Natural killer cell (primary cell): ENCODE measurements at regions not wholly inside any gene's neighbourhood (a gene's known extent, or its start where the extent isn't known, plus 50 kb on each side); places are given as distances from the start of the nearest gene placed in this dataset.

ENCODE experiments used
- ATAC-seq, 3 donors: fragments of 150-1000 bp in 2 of 3; fragments of 200-7000 bp in 1 of 3; cut with Tn5 transposase; 1 replicate in 1 of 3; 2 replicates in 2 of 3; pipeline ENCODE4 v1.10.0; 2021; ENCODE audit warnings: mild to moderate bottlenecking in 2 of 3, moderate library complexity in 2 of 3
- DNase-seq, 2 donors: peaks; one replicate each; pipeline versions ENCODE4 v3.0.0 to v3.0.0-alpha.2; 2013 to 2021; ENCODE audit warnings: mixed read lengths in 1 of 2
- H3K27ac ChIP-seq: one replicate; pipeline ENCODE4 v1.5.1; 2013; ENCODE audit warnings: mild to moderate bottlenecking, low read length
- H3K27me3 ChIP-seq: one replicate; pipeline ENCODE4 v1.6.1; 2013; ENCODE audit warnings: low read length; ENCODE audit not compliant: control insufficient read depth, insufficient read depth
- H3K36me3 ChIP-seq: one replicate; pipeline ENCODE4 v1.6.1; 2013; ENCODE audit warnings: low read length; ENCODE audit not compliant: control insufficient read depth, insufficient read depth
- H3K4me1 ChIP-seq: one replicate; pipeline ENCODE4 v1.6.1; 2013; ENCODE audit warnings: low read length; ENCODE audit not compliant: control insufficient read depth, insufficient read depth
- H3K4me3 ChIP-seq: one replicate; pipeline ENCODE4 v1.5.1; 2013; ENCODE audit warnings: low read length
- H3K9me3 ChIP-seq: one replicate; pipeline ENCODE4 v1.6.1; 2013; ENCODE audit warnings: low read length; ENCODE audit not compliant: control insufficient read depth, insufficient read depth
- H3K27ac Mint-ChIP-seq, 2 donors: one replicate each; pipeline ENCODE4 v1.8.0; 2022; ENCODE audit warnings: mild to moderate bottlenecking in 2 of 2, mixed read lengths in 2 of 2, moderate library complexity in 1 of 2
- H3K27me3 Mint-ChIP-seq, 2 donors: one replicate each; pipeline ENCODE4 v1.8.0; 2022; ENCODE audit warnings: low read depth in 2 of 2, mixed read lengths in 2 of 2
- H3K36me3 Mint-ChIP-seq: one replicate; pipeline ENCODE4 v1.8.0; 2022; ENCODE audit warnings: mixed read lengths
- H3K4me1 Mint-ChIP-seq, 2 donors: one replicate each; pipeline ENCODE4 v1.8.0; 2022; ENCODE audit warnings: mixed read lengths in 2 of 2
- H3K4me3 Mint-ChIP-seq: one replicate; pipeline ENCODE4 v1.8.0; 2022; ENCODE audit warnings: mild to moderate bottlenecking, moderate library complexity, mixed read lengths
- H3K9me3 Mint-ChIP-seq, 2 donors: one replicate each; pipeline ENCODE4 v1.8.0; 2022; ENCODE audit warnings: mixed read lengths in 2 of 2
- WGBS: methylation state at CpG from one replicate; pipeline ENCODE4 v1.1.7; 2013; ENCODE audit warnings: missing lambda C conversion rate; ENCODE audit not compliant: insufficient coverage; 5-methylcytosine and 5-hydroxymethylcytosine counted together
- intact Hi-C: fragments of 100-400 bp; cut with micrococcal nuclease; formaldehyde crosslinking; loops from one replicate; pipeline ENCODE4 v1.14.2; 2022
- TF ChIP-seq, protein P1 (sequence below): fragments of 200-600 bp; IDR thresholded peaks from one replicate; pipeline ENCODE4 v1.8.0; 2022; ENCODE audit warnings: antibody characterized with exemption

DNA sequence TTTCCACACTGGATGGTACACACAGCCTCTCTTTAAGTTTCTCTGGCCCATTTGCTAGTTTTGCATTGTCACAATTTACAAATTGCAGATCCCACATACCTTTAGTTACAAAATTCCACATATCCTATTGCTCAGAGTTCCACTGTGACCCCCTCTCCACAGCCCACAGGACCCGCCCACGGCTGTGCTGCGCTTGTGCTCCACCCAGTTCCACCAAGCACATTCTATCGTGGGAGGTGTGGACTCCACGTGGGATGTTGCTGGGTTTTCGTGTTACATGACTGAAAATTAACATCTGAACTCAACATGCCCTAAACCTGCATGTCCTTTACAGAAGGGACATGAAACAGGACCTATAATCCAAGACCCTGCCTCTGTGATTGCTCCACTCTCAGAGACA is 423.0 kb downstream of the IRS2 start:
- no peaks in the 10 kb centered on the region for H3K27me3 ChIP-seq
- WGBS: 75% methylated on average over 6 of the region's 6 CpGs
- TF ChIP-seq, protein P1, sequence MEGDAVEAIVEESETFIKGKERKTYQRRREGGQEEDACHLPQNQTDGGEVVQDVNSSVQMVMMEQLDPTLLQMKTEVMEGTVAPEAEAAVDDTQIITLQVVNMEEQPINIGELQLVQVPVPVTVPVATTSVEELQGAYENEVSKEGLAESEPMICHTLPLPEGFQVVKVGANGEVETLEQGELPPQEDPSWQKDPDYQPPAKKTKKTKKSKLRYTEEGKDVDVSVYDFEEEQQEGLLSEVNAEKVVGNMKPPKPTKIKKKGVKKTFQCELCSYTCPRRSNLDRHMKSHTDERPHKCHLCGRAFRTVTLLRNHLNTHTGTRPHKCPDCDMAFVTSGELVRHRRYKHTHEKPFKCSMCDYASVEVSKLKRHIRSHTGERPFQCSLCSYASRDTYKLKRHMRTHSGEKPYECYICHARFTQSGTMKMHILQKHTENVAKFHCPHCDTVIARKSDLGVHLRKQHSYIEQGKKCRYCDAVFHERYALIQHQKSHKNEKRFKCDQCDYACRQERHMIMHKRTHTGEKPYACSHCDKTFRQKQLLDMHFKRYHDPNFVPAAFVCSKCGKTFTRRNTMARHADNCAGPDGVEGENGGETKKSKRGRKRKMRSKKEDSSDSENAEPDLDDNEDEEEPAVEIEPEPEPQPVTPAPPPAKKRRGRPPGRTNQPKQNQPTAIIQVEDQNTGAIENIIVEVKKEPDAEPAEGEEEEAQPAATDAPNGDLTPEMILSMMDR: no peak
- Mint-ChIP-seq H3K4me1 (no peaks in the 10 kb centered on the region), H3K27ac (no peak overlapping the region), H3K27me3 (peaks cover 3 to 15% of the 10 kb centered on the region in 2 donors), H3K4me3 (no peak overlapping the region), H3K36me3 (no peaks in the 10 kb centered on the region), H3K9me3 (peaks cover 0 to 2% of the 10 kb centered on the region in 2 donors)
- no peaks in the 10 kb centered on the region for H3K9me3 ChIP-seq
- no peak overlapping the region for H3K4me3 ChIP-seq
- no peak overlapping the region for H3K27ac ChIP-seq
- H3K36me3 ChIP-seq: no peaks in the 10 kb centered on the region
- DNase-seq (no peak), ATAC-seq (no peak)
- no peaks in the 10 kb centered on the region for H3K4me1 ChIP-seq
- intact Hi-C loops: no loop called here

DNA sequence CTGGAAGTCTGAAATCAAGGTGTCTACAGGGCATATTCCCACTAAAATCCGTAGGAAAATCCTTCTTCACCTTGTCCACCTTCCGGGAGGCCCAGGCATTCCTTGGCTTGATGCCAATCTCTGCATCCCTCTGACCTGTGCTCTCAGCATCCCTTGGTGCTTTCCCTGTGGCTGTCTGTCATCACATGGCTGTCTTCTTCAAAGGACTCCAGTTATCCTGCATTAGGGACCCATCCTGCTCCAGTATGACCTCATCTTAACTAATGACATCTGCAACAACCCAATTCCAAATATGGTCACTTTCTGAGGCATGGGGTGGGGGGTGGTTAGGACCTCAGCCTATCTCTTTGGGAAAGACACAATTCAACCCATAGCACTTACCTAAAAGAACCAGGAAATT is 423.8 kb downstream of the IRS2 start:
- Histone ChIP-seq H3K9me3 (no peaks in the 10 kb centered on the region), H3K4me1 (no peaks in the 10 kb centered on the region), H3K4me3 (no peak overlapping the region), H3K27me3 (no peaks in the 10 kb centered on the region), H3K36me3 (no peaks in the 10 kb centered on the region), H3K27ac (no peak overlapping the region)
- DNase-seq (no peak), ATAC-seq (no peak)
- Mint-ChIP-seq H3K4me3 (no peak overlapping the region), H3K27ac (no peak overlapping the region), H3K4me1 (no peaks in the 10 kb centered on the region), H3K36me3 (no peaks in the 10 kb centered on the region), H3K9me3 (peaks cover 0 to 2% of the 10 kb centered on the region in 2 donors), H3K27me3 (peaks cover 3 to 15% of the 10 kb centered on the region in 2 donors)
- intact Hi-C loops: no loop called here
- TF ChIP-seq, protein P1: no peak
- WGBS: 62% methylated on average over 2 of the region's 2 CpGs

DNA sequence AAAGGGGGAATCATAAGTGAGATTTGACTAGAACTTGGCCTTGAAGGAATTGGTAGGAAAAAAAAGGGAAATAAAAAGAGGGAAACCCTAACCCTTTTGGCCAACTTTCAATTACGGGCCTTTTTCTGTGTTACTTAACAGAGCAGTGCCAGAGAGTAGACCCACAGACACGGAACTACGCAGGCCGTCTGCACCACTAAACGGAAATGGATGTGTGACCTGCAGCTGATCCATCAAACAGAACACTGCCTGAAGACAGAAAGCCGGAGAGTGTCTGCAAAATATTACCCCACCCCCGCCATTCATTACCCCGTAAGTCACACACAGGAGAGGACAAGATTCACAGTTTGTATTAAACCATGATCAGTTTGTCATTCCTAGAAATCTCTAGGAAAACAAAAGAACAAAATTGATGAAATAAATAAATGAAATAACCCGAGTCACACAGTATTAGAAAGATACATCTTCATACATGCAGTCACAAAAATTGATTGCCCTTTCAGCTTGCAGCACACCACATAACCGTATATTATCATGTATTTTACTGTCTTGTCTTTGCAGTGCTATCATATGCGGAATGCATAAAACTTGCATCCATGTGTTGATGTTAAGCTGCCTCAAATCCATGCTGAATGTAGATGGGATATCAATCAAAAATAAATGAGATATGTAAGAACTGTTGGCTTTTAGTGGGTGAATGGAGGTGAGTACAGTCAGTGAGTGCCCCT is 424.7 kb downstream of the IRS2 start:
- TF ChIP-seq, protein P1: no peak
- Mint-ChIP-seq H3K4me1 (no peaks in the 10 kb centered on the region), H3K4me3 (no peak overlapping the region), H3K27me3 (peaks cover 3 to 15% of the 10 kb centered on the region in 2 donors), H3K36me3 (no peaks in the 10 kb centered on the region), H3K27ac (no peak overlapping the region), H3K9me3 (peaks cover 0 to 2% of the 10 kb centered on the region in 2 donors)
- no peak overlapping the region for H3K4me3 ChIP-seq
- H3K36me3 ChIP-seq: no peaks in the 10 kb centered on the region
- ATAC-seq (peak in 1 of 3 donors; percentile 68), DNase-seq (no peak)
- no peaks in the 10 kb centered on the region for H3K27me3 ChIP-seq
- no peaks in the 10 kb centered on the region for H3K4me1 ChIP-seq
- intact Hi-C loops: no loop called here
- H3K27ac ChIP-seq: no peak overlapping the region
- WGBS: 78% methylated on average over 11 of the region's 11 CpGs
- H3K9me3 ChIP-seq: no peaks in the 10 kb centered on the region
